H1 (cell line): ENCODE measurements at regions not wholly inside any gene's neighbourhood (a gene's known extent, or its start where the extent isn't known, plus 50 kb on each side); places are given as distances from the start of the nearest gene placed in this dataset.

Experiments used
- CTCF ChIA-PET: fragments of 300-600 bp; sonication (Branson Sonifier 250); formaldehyde crosslinking; loops from one replicate; lab custom pipeline; 2021; ENCODE audit not compliant: partially characterized antibody; lab: Charles Lee
- POLR2A ChIA-PET: fragments of 300-600 bp; sonication (Branson Sonifier 250); formaldehyde crosslinking; loops from one replicate; lab custom pipeline; 2021; ENCODE audit warnings: inconsistent platforms; ENCODE audit not compliant: partially characterized antibody; lab: Charles Lee
- DNase-seq, 2 experiments: peaks; one replicate each; pipeline versions ENCODE4 v3.0.0 to v3.0.0-alpha.2; 2010 to 2022; ENCODE audit warnings: low spot score in 2 of 2, low read depth in 1 of 2, mixed read lengths in 1 of 2
- FAIRE-seq: peaks from 2 replicates; lab custom pipeline; 2011; peaks lifted over from hg19 to GRCh38; lab: Jason Lieb, UNC
- H2AFZ ChIP-seq: 2 replicates; pipeline ENCODE4 v1.8.1; 2012; ENCODE audit warnings: low read length, inconsistent platforms
- H2AK5ac ChIP-seq: 2 replicates; pipeline ENCODE4 v1.6.1; 2013; ENCODE audit warnings: low read depth, low read length
- H2BK120ac ChIP-seq: replicated peaks from 2 replicates; pipeline ENCODE3; 2013; ENCODE audit warnings: low read depth, low read length, inconsistent platforms
- H2BK12ac ChIP-seq: 2 replicates; pipeline ENCODE4 v1.6.1; 2013; ENCODE audit warnings: low read depth, low read length
- H2BK15ac ChIP-seq: 2 replicates; pipeline ENCODE4 v1.6.1; 2013; ENCODE audit warnings: low read length
- H2BK20ac ChIP-seq: 2 replicates; pipeline ENCODE4 v1.6.1; 2013; ENCODE audit warnings: low read length
- H2BK5ac ChIP-seq: 2 replicates; pipeline ENCODE4 v1.6.1; 2013; ENCODE audit warnings: low read depth, low read length
- H3K14ac ChIP-seq: 2 replicates; pipeline ENCODE4 v1.6.1; 2013; ENCODE audit warnings: inconsistent platforms; ENCODE audit not compliant: insufficient read length
- H3K18ac ChIP-seq: 2 replicates; pipeline ENCODE4 v1.6.1; 2013; ENCODE audit warnings: low read length; ENCODE audit errors: extremely low read depth
- H3K23ac ChIP-seq: 2 replicates; pipeline ENCODE4 v1.6.1; 2013; ENCODE audit warnings: inconsistent platforms; ENCODE audit not compliant: insufficient read length
- H3K23me2 ChIP-seq: 2 replicates; pipeline ENCODE4 v1.6.1; 2013; ENCODE audit warnings: low read depth, low read length
- H3K27ac ChIP-seq: 2 replicates; pipeline ENCODE4 v1.6.1; 2011; ENCODE audit warnings: low read depth, low read length, inconsistent platforms
- H3K27me3 ChIP-seq, 4 experiments: replicated peaks in 1 of 4; 1 replicate in 1 of 4; 2 replicates in 3 of 4; pipeline versions ENCODE4 v1.6.1 to v1.8.1; 2011 to 2013; ENCODE audit warnings: low read length in 3 of 4, mild to moderate bottlenecking in 3 of 4, inconsistent platforms in 2 of 4, mixed read lengths in 2 of 4, moderate library complexity in 1 of 4; ENCODE audit not compliant: control insufficient read depth in 3 of 4, insufficient read depth in 3 of 4; ENCODE audit errors: extremely low read depth in 1 of 4
- H3K36me3 ChIP-seq, 4 experiments: 2 replicates each; pipeline versions ENCODE4 v1.6.1 to v1.8.1; 2011 to 2013; ENCODE audit warnings: mild to moderate bottlenecking in 4 of 4, low read length in 3 of 4, moderate library complexity in 2 of 4, control low read depth in 1 of 4, inconsistent platforms in 1 of 4; ENCODE audit not compliant: insufficient read depth in 4 of 4, control insufficient read depth in 2 of 4
- H3K4ac ChIP-seq: replicated peaks from 2 replicates; pipeline ENCODE3; 2013; ENCODE audit warnings: low read length, low read depth, mixed read lengths, inconsistent platforms; ENCODE audit not compliant: insufficient read length
- H3K4me1 ChIP-seq, 4 experiments: replicated peaks in 1 of 4; 1 replicate in 1 of 4; 2 replicates in 3 of 4; pipeline versions ENCODE4 v1.6.1 to v1.8.1; 2011 to 2013; ENCODE audit warnings: low read length in 3 of 4, inconsistent platforms in 2 of 4, mixed read lengths in 1 of 4; ENCODE audit not compliant: insufficient read depth in 4 of 4, control insufficient read depth in 3 of 4
- H3K4me2 ChIP-seq, 2 experiments: 2 replicates each; pipeline versions ENCODE4 v1.6.1 to v1.8.1; 2011 to 2013; ENCODE audit warnings: low read depth in 2 of 2, low read length in 2 of 2, control low read depth in 1 of 2, inconsistent platforms in 1 of 2, mild to moderate bottlenecking in 1 of 2; ENCODE audit not compliant: insufficient read depth in 1 of 2
- H3K4me3 ChIP-seq, 4 experiments: fragments of 200-600, 300-600 bp in 1 of 4; sonication (generic), shearing (Covaris generic), sonication (Bioruptor Twin) in 1 of 4; 2 replicates each; pipeline versions ENCODE4 v1.5.1 to v1.8.1; 2011 to 2016; ENCODE audit warnings: low read length in 4 of 4, low read depth in 3 of 4, control low read depth in 2 of 4, inconsistent platforms in 2 of 4, mild to moderate bottlenecking in 2 of 4, mixed read lengths in 1 of 4, moderate library complexity in 1 of 4; ENCODE audit not compliant: insufficient read depth in 2 of 4; ENCODE audit errors: extremely low read depth in 1 of 4
- H3K56ac ChIP-seq: replicated peaks from 2 replicates; pipeline ENCODE3; 2013; ENCODE audit warnings: low read depth, mild to moderate bottlenecking, mixed read lengths, low read length, inconsistent platforms; ENCODE audit not compliant: insufficient read length
- H3K79me1 ChIP-seq: 2 replicates; pipeline ENCODE4 v1.6.1; 2013; ENCODE audit warnings: low read depth, low read length, control low read depth
- H3K79me2 ChIP-seq, 2 experiments: 2 replicates each; pipeline versions ENCODE4 v1.6.1 to v1.8.1; 2012 to 2013; ENCODE audit warnings: low read length in 2 of 2, mild to moderate bottlenecking in 2 of 2, inconsistent platforms in 1 of 2; ENCODE audit not compliant: insufficient read depth in 2 of 2, control insufficient read depth in 1 of 2
- H3K9ac ChIP-seq, 4 experiments: replicated peaks in 1 of 4; 1 replicate in 1 of 4; 2 replicates in 3 of 4; pipeline versions ENCODE4 v1.6.1 to v1.8.1; 2011 to 2013; ENCODE audit warnings: low read depth in 3 of 4, low read length in 3 of 4, control low read depth in 2 of 4, mild to moderate bottlenecking in 2 of 4, moderate library complexity in 2 of 4, inconsistent platforms in 1 of 4; ENCODE audit errors: extremely low read depth in 1 of 4
- H3K9me3 ChIP-seq, 2 experiments: 2 replicates each; pipeline versions ENCODE4 v1.6.1 to v1.8.1; 2012 to 2013; ENCODE audit warnings: mild to moderate bottlenecking in 2 of 2, moderate library complexity in 2 of 2, control low read depth in 1 of 2, inconsistent platforms in 1 of 2, low read depth in 1 of 2, low read length in 1 of 2, mixed read lengths in 1 of 2; ENCODE audit not compliant: insufficient read depth in 2 of 2
- H4K20me1 ChIP-seq, 2 experiments: replicated peaks in 1 of 2; 2 replicates each; pipeline versions ENCODE3 to v1.8.1; 2011 to 2013; ENCODE audit warnings: inconsistent platforms in 2 of 2, low read length in 2 of 2, mild to moderate bottlenecking in 1 of 2; ENCODE audit not compliant: insufficient read depth in 2 of 2, control insufficient read depth in 1 of 2
- H4K5ac ChIP-seq: 2 replicates; pipeline ENCODE4 v1.6.1; 2013; ENCODE audit warnings: low read length, low read depth, mixed read lengths, inconsistent platforms; ENCODE audit not compliant: insufficient read length
- H4K8ac ChIP-seq: 2 replicates; pipeline ENCODE4 v1.8.0; 2013; ENCODE audit warnings: mild to moderate bottlenecking, moderate library complexity, low read length, inconsistent platforms; ENCODE audit not compliant: insufficient read depth; ENCODE audit errors: extremely low read depth
- H4K91ac ChIP-seq: replicated peaks from 2 replicates; pipeline ENCODE3; 2013; ENCODE audit warnings: low read length, mixed read lengths, inconsistent platforms; ENCODE audit not compliant: insufficient read length
- BACH1 ChIP-seq: IDR thresholded peaks from 2 replicates; pipeline ENCODE4 v1.6.1; 2012; ENCODE audit warnings: low read length, improper control_type of control experiment
- BCL11A ChIP-seq, 2 experiments: IDR thresholded peaks; one replicate each; pipeline ENCODE4 v1.6.1; 2011; ENCODE audit warnings: low read depth in 2 of 2, low read length in 2 of 2, mild to moderate bottlenecking in 2 of 2
- CEBPB ChIP-seq: IDR thresholded peaks from 2 replicates; pipeline ENCODE4 v1.6.1; 2012; ENCODE audit warnings: low read depth, low read length
- KDM4A ChIP-seq: IDR thresholded peaks from one replicate; pipeline ENCODE4 v1.7.1; 2012; ENCODE audit warnings: low read depth, mild to moderate bottlenecking, moderate library complexity, low read length, inconsistent platforms; ENCODE audit not compliant: severe bottlenecking
- POLR2AphosphoS5 ChIP-seq: IDR thresholded peaks from 2 replicates; pipeline ENCODE4 v1.6.1; 2011; ENCODE audit warnings: low read depth, low read length
- RFX5 ChIP-seq: IDR thresholded peaks from 2 replicates; pipeline ENCODE4 v1.6.1; 2011; ENCODE audit warnings: low read depth, low read length, improper control_type of control experiment, borderline replicate concordance
- SIN3A ChIP-seq, 2 experiments: IDR thresholded peaks in 1 of 2; conservative IDR thresholded peaks in 1 of 2; 2 replicates each; pipeline ENCODE4 v1.6.1; 2011 to 2012; ENCODE audit warnings: low read length in 2 of 2, improper control_type of control experiment in 1 of 2, low read depth in 1 of 2, mild to moderate bottlenecking in 1 of 2
- SP2 ChIP-seq: IDR thresholded peaks from 2 replicates; pipeline ENCODE4 v1.6.1; 2012; ENCODE audit warnings: mild to moderate bottlenecking, low read length, inconsistent platforms
- SUZ12 ChIP-seq: fragments of 200-600 bp; sonication (generic); IDR thresholded peaks from 2 replicates; pipeline ENCODE4 v1.6.1; 2012; ENCODE audit warnings: mild to moderate bottlenecking, inconsistent platforms, low read length, moderate library complexity, mixed read lengths
- TBP ChIP-seq: IDR thresholded peaks from 2 replicates; pipeline ENCODE4 v1.6.1; 2011; ENCODE audit warnings: low read depth, low read length, improper control_type of control experiment
- WGBS, 2 experiments: shearing (Covaris generic) in 1 of 2; methylation state at CpG; one replicate each; pipeline versions ENCODE4 v1.1.6 to v1.1.7; 2013 to 2015; ENCODE audit warnings: low lambda C conversion rate in 2 of 2, mixed read lengths in 2 of 2, inconsistent platforms in 1 of 2, low coverage in 1 of 2, missing lambda C conversion rate in 1 of 2; ENCODE audit not compliant: insufficient replicate concordance in 2 of 2, insufficient coverage in 1 of 2, insufficient read length in 1 of 2; ENCODE audit errors: extremely low coverage in 1 of 2, missing lambda C conversion rate in 1 of 2; 5-methylcytosine and 5-hydroxymethylcytosine counted together
- TF ChIP-seq, protein P1 (sequence below): IDR thresholded peaks from 2 replicates; pipeline ENCODE4 v1.6.1; 2012; ENCODE audit warnings: low read length, inconsistent platforms
- TF ChIP-seq, protein P2 (sequence below): IDR thresholded peaks from 2 replicates; pipeline ENCODE4 v1.6.1; 2012; ENCODE audit warnings: inconsistent platforms

DNA sequence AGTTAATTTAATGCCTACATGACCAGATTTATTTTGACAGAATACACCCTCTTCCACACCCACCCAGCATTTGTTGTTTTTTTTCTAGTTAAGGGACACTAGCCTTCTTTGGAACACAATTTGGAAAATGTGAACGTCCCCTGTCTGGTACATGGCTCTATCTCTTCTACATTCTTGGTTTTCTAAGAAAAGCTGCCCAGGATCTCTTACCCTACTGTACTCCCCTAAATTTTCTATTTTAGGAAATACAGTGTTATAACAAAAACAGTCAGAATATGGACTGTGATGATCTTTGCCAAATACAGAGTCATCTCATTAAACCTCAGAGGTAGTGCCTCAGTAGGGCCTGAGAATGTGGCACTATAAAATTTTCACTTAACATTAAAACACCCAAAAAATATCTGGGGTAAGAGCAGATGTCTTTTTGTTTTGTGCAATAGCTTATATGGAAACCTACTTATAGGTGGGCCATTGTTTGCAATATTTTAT is 93.1 kb upstream of the SPON1 start:
- Histone ChIP-seq H2BK20ac (no peak overlapping the region), H3K79me2 (no peaks in the 10 kb centered on the region), H4K5ac (no peak overlapping the region), H2BK12ac (no peak overlapping the region), H4K20me1 (no peaks in the 10 kb centered on the region), H3K18ac (no peak overlapping the region), H3K4me3 (no peak overlapping the region), H3K27me3 (no peaks in the 10 kb centered on the region; a peak in 1 of 7 replicates), H3K9me3 (no peaks in the 10 kb centered on the region), H3K56ac (no peak overlapping the region), H3K9ac (no peak overlapping the region), H3K4me2 (no peak overlapping the region), H3K4ac (no peak overlapping the region), H4K91ac (no peak overlapping the region), H2BK15ac (no peak overlapping the region), H3K79me1 (no peaks in the 10 kb centered on the region), H3K14ac (no peak overlapping the region), H2BK5ac (no peak overlapping the region), H3K23ac (no peak overlapping the region), H3K23me2 (peaks cover 2% of the 10 kb centered on the region), H2BK120ac (no peak overlapping the region), H2AK5ac (no peak overlapping the region), H3K36me3 (no peaks in the 10 kb centered on the region), H2AFZ (no peak overlapping the region), H3K4me1 (peaks cover 0 to 5% (median 1%) of the 10 kb centered on the region in 4 experiments; a peak in 3 of 7 replicates), H3K27ac (no peak overlapping the region), H4K8ac (no peak overlapping the region)
- FAIRE-seq (no peak), DNase-seq (no peak)
- no peak for TF ChIP-seq TBP
- TF ChIP-seq, protein P1, sequence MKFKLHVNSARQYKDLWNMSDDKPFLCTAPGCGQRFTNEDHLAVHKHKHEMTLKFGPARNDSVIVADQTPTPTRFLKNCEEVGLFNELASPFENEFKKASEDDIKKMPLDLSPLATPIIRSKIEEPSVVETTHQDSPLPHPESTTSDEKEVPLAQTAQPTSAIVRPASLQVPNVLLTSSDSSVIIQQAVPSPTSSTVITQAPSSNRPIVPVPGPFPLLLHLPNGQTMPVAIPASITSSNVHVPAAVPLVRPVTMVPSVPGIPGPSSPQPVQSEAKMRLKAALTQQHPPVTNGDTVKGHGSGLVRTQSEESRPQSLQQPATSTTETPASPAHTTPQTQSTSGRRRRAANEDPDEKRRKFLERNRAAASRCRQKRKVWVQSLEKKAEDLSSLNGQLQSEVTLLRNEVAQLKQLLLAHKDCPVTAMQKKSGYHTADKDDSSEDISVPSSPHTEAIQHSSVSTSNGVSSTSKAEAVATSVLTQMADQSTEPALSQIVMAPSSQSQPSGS: no peak
- no peak for TF ChIP-seq CEBPB
- no peak for TF ChIP-seq SP2
- TF ChIP-seq RFX5: no peak
- no peak for TF ChIP-seq BACH1
- TF ChIP-seq BCL11A (IDR thresholded peaks at IDR 0.05; ENCODE audit: low read depth in 2 of 2, low read length in 2 of 2): no peak
- TF ChIP-seq, protein P2, sequence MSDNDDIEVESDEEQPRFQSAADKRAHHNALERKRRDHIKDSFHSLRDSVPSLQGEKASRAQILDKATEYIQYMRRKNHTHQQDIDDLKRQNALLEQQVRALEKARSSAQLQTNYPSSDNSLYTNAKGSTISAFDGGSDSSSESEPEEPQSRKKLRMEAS: no peak
- TF ChIP-seq KDM4A: no peak
- TF ChIP-seq POLR2AphosphoS5: no peak
- no peak for TF ChIP-seq SIN3A (conservative IDR thresholded peaks at IDR 0.05 in 1 of 2, IDR thresholded peaks at IDR 0.05 in 1 of 2; ENCODE audit: low read depth in 1 of 2, low read length in 2 of 2)
- TF ChIP-seq SUZ12: no peak
- WGBS, 2 experiments: 89% methylated on average over 1 of the region's 1 CpG; no CpG with 5 or more reads in 1 of the 2 experiments
- CTCF ChIA-PET: interaction anchor here (1.0 to 1.1 kb wide), 3 partner anchors 17 to 97 kb away, joined by 3 read pairs; no protein-coding TSS in a partner anchor
- POLR2A ChIA-PET: no interaction called here
